PFSK-1 (cell line): ENCODE measurements at regions not wholly inside any gene's neighbourhood (a gene's known extent, or its start where the extent isn't known, plus 50 kb on each side); places are given as distances from the start of the nearest gene placed in this dataset.

Experiments
- POLR2AphosphoS5 ChIP-seq: IDR thresholded peaks from 2 replicates; pipeline ENCODE4 v1.6.1; 2012; ENCODE audit warnings: low read depth, mild to moderate bottlenecking, control low read depth, low read length, moderate library complexity
- REST ChIP-seq, 2 experiments: IDR thresholded peaks; 2 replicates each; pipeline versions ENCODE4 v1.6.1 to v1.8.0; 2011 to 2012; ENCODE audit warnings: low read depth in 2 of 2, low read length in 2 of 2, control low read depth in 1 of 2, inconsistent platforms in 1 of 2, mild to moderate bottlenecking in 1 of 2, moderate library complexity in 1 of 2; ENCODE audit not compliant: insufficient read depth in 1 of 2
- SIN3A ChIP-seq: IDR thresholded peaks from 2 replicates; pipeline ENCODE4 v1.6.1; 2012; ENCODE audit warnings: mild to moderate bottlenecking, low read length, moderate library complexity, borderline replicate concordance; ENCODE audit not compliant: insufficient read depth
- TAF1 ChIP-seq: IDR thresholded peaks from 2 replicates; pipeline ENCODE4 v1.6.1; 2012; ENCODE audit warnings: low read length, control low read depth, borderline replicate concordance; ENCODE audit not compliant: insufficient read depth

- no peak for TF ChIP-seq POLR2AphosphoS5
- TF ChIP-seq SIN3A = no peak
- no peak for TF ChIP-seq REST (IDR thresholded peaks at IDR 0.05; ENCODE audit: insufficient read depth in 1 of 2, low read depth in 2 of 2, low read length in 2 of 2)
- no peak for TF ChIP-seq TAF1
These were observed 94.9 kb upstream of the CHD2 start for GRCh38 chr15:92805080-92805690.
